Mesodermal cell (in vitro differentiated cells): ENCODE measurements at regions not wholly inside any gene's neighbourhood (a gene's known extent, or its start where the extent isn't known, plus 50 kb on each side); places are given as distances from the start of the nearest gene placed in this dataset.

Experiments used
- H3K27ac ChIP-seq: 2 replicates; pipeline ENCODE4 v1.7.0; 2013; ENCODE audit warnings: mild to moderate bottlenecking, low read depth, low read length, moderate library complexity; ENCODE audit not compliant: severe bottlenecking
- H3K36me3 ChIP-seq: 2 replicates; pipeline ENCODE4 v1.7.1; 2013; ENCODE audit warnings: mild to moderate bottlenecking, low read length, moderate library complexity; ENCODE audit not compliant: control insufficient read depth, insufficient read depth
- H3K4me1 ChIP-seq: one replicate; pipeline ENCODE4 v1.7.1; 2013; ENCODE audit warnings: mild to moderate bottlenecking, low read length; ENCODE audit not compliant: insufficient read depth, control insufficient read depth, poor library complexity, severe bottlenecking
- H3K4me3 ChIP-seq: 2 replicates; pipeline ENCODE4 v1.7.0; 2013; ENCODE audit warnings: low read length, control low read depth, mild to moderate bottlenecking; ENCODE audit not compliant: insufficient read depth, poor library complexity, severe bottlenecking; ENCODE audit errors: extremely low read depth
- H3K9me3 ChIP-seq: 2 replicates; pipeline ENCODE4 v1.7.1; 2013; ENCODE audit warnings: mild to moderate bottlenecking, low read length, moderate library complexity; ENCODE audit not compliant: control insufficient read depth
- WGBS, 2 experiments: methylation state at CpG; one replicate each; pipeline ENCODE4 v1.1.5; 2013; ENCODE audit warnings: missing lambda C conversion rate in 2 of 2; ENCODE audit not compliant: insufficient coverage in 2 of 2; 5-methylcytosine and 5-hydroxymethylcytosine counted together

DNA sequence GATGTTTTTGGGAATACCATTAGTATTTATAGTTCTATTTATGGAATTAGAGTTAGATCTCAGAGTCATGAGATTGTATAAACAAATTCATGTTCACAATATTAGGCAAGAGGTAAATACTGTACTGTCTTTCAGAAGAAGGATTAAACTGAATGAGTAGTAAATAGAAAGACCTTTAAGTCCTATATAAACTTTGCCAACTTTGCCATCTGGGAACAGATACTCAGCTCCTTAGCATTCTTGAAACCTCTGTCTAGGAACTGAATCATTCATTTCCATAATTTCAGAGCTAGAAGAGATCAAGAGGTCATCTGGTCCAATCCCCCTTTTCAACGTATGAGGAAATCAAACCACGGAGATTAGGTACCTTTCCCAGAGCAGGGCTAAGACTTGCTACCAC, 141.1 kb downstream of the CAND1 start:
- Histone ChIP-seq H3K4me1 (peaks cover 3% of the 10 kb centered on the region), H3K9me3 (no peaks in the 10 kb centered on the region), H3K27ac (no peak overlapping the region), H3K4me3 (no peak overlapping the region), H3K36me3 (no peaks in the 10 kb centered on the region)
- WGBS, 2 experiments = 83 to 90% methylated on average over 2 of the region's 2 CpGs

DNA sequence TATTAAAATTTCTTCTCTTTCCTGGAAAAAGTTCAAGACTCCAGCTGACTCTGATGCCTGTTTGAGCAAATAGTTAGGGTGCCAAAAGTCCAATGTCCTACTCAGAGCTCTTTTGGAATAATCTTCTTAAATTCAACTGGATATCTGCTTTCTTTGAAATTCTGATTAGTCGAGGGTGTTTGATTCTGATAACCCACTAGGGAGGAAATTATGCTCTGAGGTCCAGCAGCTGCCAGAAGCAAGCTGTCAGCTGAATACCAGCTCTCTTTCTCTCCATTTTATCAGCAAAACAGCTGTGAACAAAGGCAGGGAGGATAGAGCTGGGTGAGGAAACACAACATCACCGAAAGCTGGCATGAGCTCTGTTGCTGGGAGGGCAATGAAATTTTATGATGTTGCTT, 141.5 kb downstream of the CAND1 start:
- no peak overlapping the region for H3K4me3 ChIP-seq
- no peaks in the 10 kb centered on the region for H3K36me3 ChIP-seq
- no peaks in the 10 kb centered on the region for H3K9me3 ChIP-seq
- WGBS, 2 experiments = 60% methylated on average over 1 of the region's 2 CpGs; no CpG with 5 or more reads in 1 of the 2 experiments
- H3K27ac ChIP-seq = no peak overlapping the region
- H3K4me1 ChIP-seq = peaks cover 3% of the 10 kb centered on the region

DNA sequence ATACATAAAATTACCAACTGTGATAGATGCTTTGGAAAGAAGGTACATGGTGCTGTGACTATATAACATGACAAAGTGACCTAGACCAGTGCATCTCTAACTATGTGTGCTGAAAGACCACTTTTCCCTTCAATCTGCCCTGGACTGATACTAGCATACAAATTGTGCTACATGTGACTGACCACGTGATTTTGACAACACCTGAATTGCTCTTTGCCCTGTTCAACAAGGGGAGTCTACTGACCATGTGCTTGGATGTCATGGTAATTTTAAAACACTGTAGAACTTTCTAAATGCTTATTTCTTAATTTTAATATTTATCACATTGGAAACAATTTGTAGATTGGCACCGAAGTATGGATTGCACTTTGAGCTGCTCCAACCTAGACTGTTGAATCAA, 142.4 kb downstream of the CAND1 start:
- 61% methylated on average over 2 of the region's 2 CpGs; no CpG with 5 or more reads in 1 of the 2 experiments for WGBS, 2 experiments
- Histone ChIP-seq H3K4me1 (peaks cover 3% of the 10 kb centered on the region), H3K27ac (no peak overlapping the region), H3K4me3 (no peak overlapping the region), H3K9me3 (no peaks in the 10 kb centered on the region), H3K36me3 (no peaks in the 10 kb centered on the region)

DNA sequence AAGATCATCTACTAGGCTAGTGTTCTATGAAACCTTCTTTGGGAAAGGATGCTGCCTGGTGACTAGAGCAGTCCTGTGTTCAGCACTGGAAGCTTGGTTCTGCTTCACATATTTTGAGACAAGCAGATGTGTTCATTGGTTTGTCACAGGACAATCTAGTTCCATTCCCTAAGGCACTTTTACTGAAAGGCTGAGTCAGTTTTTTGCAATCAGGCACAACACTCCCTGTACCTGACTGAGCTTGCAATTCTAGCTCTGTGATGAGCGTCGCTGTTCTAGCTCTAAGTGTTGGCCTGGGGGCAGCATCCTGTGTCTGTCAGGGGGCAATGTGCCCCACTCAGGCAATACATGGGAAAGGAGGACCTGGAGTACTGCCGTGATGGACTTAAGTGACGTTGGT, 144.4 kb downstream of the CAND1 start:
- Histone ChIP-seq H3K4me1 (peaks cover 3% of the 10 kb centered on the region), H3K27ac (no peak overlapping the region), H3K4me3 (no peak overlapping the region), H3K9me3 (no peaks in the 10 kb centered on the region), H3K36me3 (no peaks in the 10 kb centered on the region)
- 81 to 93% methylated on average over 4 of the region's 4 CpGs for WGBS, 2 experiments

DNA sequence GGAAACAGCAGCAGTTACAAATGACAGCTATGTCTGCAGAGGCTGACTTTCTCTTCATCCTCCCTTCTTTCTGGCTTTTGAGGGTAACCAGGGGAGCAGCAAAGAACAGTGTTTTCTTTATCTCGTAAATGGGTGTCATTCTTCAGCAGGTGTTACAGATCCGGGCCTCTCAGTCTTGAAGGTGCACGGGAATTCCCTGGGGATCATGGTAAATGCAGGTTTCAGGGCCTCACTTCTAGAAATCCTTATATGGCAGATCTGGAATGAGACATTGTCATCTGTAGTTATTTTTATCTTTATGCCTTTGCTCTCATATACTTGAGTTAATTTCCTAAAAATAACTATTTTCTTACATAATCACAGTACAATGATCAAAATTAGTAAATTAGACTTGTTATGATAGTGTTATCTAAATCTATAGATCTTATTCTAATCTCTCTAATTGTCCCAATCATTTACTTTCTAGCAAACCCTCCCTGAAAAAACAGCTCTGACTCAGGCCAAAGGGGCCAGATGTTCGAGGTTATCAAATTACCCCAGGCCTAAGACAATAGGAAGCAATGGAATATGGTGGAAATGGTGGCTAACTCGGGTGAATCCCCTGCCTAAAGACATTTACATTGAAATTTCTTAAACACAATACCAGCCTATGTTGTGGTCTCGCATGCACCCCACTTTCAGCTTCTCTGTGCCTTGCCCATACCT, 145.0 kb downstream of the CAND1 start:
- Histone ChIP-seq H3K9me3 (no peaks in the 10 kb centered on the region), H3K4me1 (peaks cover 3% of the 10 kb centered on the region), H3K27ac (no peak overlapping the region), H3K4me3 (no peak overlapping the region), H3K36me3 (no peaks in the 10 kb centered on the region)
- WGBS, 2 experiments = 88 to 96% methylated on average over 3 to 4 of the region's 6 CpGs

DNA sequence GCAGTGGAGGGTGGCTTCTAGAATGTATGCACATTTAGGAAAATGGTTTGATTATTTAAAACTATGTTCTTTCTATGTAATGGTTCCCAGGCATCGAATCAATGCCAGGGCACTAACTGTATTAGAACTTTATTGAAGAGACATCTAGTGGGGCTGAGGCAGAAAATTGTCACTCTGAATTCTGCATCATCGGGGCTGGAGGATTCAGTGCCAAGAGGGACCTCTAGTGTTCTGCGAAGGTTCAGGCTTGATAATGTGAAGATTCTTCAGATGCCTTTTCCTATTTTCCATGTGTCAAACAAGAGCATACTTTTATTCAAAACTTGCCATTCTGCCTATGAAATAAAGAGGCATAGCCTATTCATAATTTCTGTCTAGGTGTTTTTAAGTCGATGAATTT, 146.3 kb downstream of the CAND1 start:
- WGBS, 2 experiments = 0 to 28% methylated on average over 1 to 2 of the region's 4 CpGs
- no peaks in the 10 kb centered on the region for H3K9me3 ChIP-seq

DNA sequence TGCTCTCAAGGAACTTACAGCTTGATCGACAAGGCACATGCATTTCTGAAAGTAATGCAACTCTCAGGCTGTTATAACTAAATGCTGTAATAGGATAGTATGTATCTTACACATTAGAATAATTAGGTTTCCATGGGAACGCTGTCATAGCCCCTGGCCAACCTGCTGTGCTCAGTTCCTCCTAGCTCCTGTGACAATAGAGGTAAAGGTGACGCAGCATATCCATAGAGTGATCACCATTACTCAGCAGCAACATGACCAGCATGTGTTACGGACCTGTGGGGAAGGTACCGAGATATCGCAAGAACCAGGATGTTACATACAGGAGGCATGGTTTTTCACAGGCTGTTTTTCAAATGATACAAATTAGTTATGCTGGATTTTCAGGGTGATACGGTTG, 150.7 kb downstream of the CAND1 start:
- WGBS, 2 experiments = 90 to 91% methylated on average over 5 of the region's 7 CpGs
- H3K4me3 ChIP-seq = no peak overlapping the region
- no peak overlapping the region for H3K27ac ChIP-seq
- H3K4me1 ChIP-seq = peaks cover 1% of the 10 kb centered on the region
- no peaks in the 10 kb centered on the region for H3K36me3 ChIP-seq
- H3K9me3 ChIP-seq = no peaks in the 10 kb centered on the region

More for the DNA sequence above, 146.3 kb downstream of the CAND1 start:
- Histone ChIP-seq H3K4me1 (peaks cover 3% of the 10 kb centered on the region), H3K36me3 (no peaks in the 10 kb centered on the region), H3K27ac (no peak overlapping the region), H3K4me3 (no peak overlapping the region)

DNA sequence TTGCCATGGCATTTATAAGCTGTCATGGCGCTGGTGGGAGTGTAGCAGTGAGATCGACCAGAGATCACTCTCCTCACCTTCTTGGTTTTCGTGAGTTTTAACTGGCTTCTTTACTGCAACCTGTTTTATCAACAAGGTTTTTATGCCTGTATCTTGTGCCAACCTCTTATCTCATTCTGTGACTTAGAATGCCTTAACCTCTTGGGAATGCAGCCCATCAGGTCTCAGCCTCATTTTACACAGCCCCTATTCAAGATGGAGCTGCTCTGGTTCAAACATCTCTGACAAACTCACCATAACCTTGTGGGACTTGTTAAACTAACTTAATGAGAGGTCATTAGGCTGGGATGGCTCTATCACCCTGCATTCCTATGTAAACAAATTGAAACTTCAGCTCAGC, 151.3 kb downstream of the CAND1 start:
- Histone ChIP-seq H3K9me3 (no peaks in the 10 kb centered on the region), H3K27ac (no peak overlapping the region), H3K4me1 (no peaks in the 10 kb centered on the region), H3K36me3 (no peaks in the 10 kb centered on the region), H3K4me3 (no peak overlapping the region)
- 93 to 100% methylated on average over 3 of the region's 3 CpGs for WGBS, 2 experiments

DNA sequence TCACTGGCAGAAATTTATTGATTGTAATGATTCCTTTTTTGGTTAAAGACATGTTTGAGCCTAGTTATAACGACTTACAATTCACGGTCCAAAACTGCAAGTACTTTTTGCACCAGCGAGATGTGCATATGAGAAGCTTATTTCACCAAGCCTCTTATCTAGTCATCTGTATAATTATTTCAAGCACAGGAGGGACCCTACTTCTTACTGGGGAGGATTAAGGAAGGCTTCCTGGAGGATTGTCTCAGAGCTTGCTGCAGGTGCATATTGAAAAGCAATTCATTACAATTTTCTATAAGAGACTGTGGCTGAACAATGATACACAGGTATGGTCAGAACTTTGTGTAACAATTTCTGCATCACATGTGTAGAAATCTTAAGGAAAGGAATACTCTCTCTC, 152.9 kb downstream of the CAND1 start:
- 100% methylated on average over 2 of the region's 3 CpGs; no CpG with 5 or more reads in 1 of the 2 experiments for WGBS, 2 experiments
- H3K27ac ChIP-seq = no peak overlapping the region
- H3K4me1 ChIP-seq = no peaks in the 10 kb centered on the region
- no peak overlapping the region for H3K4me3 ChIP-seq
- no peaks in the 10 kb centered on the region for H3K36me3 ChIP-seq
- no peaks in the 10 kb centered on the region for H3K9me3 ChIP-seq

DNA sequence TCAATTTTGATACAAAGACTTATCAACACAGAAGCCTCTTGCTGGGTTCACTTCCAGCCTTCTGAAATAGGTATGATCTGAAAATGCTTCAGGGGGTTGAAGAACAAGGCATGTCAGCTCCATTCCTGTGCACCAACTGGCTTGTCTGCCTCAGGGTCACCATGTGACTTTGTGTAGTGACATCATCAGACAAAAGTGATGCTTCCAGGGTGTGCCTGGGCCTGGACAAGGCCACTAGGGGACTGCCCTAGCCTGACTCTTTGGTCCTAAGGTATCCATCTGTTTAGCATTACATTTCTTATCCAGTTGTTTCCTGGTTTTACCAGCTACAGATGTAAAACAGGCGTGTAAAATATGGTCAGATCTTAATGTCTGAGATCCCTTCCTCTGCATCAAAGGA, 155.6 kb downstream of the CAND1 start:
- H3K9me3 ChIP-seq = no peaks in the 10 kb centered on the region
- no peaks in the 10 kb centered on the region for H3K4me1 ChIP-seq
- H3K36me3 ChIP-seq = no peaks in the 10 kb centered on the region
- H3K27ac ChIP-seq = no peak overlapping the region
- 67 to 75% methylated on average over 1 of the region's 1 CpG for WGBS, 2 experiments
- H3K4me3 ChIP-seq = no peak overlapping the region

DNA sequence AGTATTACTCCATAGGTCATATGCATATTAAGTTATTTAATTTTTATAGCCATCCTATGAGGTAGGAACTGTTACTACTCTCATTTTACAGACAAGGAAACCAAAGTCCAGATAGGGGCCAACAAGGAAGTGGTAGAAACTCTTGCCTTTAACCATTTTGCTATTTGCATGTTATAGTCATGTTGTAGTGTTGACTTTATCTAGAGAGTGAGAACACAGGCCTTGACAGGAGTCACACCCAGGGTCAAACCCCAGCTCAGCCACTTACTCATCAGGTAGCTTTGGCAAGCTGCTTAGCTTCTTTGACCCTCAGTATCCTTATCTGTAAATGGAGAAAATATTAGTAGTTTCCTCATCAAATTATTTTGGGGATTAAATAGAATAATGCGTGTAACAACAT, 156.2 kb downstream of the CAND1 start:
- no CpG with 5 or more reads among the region's 1 CpG for WGBS, 2 experiments
- Histone ChIP-seq H3K27ac (no peak overlapping the region), H3K36me3 (no peaks in the 10 kb centered on the region), H3K4me1 (no peaks in the 10 kb centered on the region), H3K4me3 (no peak overlapping the region), H3K9me3 (no peaks in the 10 kb centered on the region)
